Gastrocnemius medialis (tissue), 4 donors: ENCODE measurements at regions not wholly inside any gene's neighbourhood (a gene's known extent, or its start where the extent isn't known, plus 50 kb on each side); places are given as distances from the start of the nearest gene placed in this dataset.

Source experiments
- ATAC-seq, 2 donors: fragments of 150-250 bp; one replicate each; pipeline ENCODE4 v1.9.1; 2016
- DNase-seq, 2 donors: peaks; one replicate each; pipeline ENCODE4 v3.0.0-alpha.2; 2019
- H3K27ac ChIP-seq, 4 donors: fragments of 200-600 bp; sonication (generic); 1 replicate in 1 of 4; 2 replicates in 3 of 4; pipeline ENCODE4 v1.5.1; 2016 to 2018; ENCODE audit warnings: mild to moderate bottlenecking in 2 of 4, moderate library complexity in 1 of 4
- H3K27me3 ChIP-seq, 3 donors: fragments of 200-600 bp; sonication (generic) in 2 of 3; 1 replicate in 1 of 3; 2 replicates in 2 of 3; pipeline versions ENCODE4 v1.5.1 to v1.6.0; 2016 to 2019; ENCODE audit warnings: mild to moderate bottlenecking in 1 of 3, moderate library complexity in 1 of 3
- H3K36me3 ChIP-seq, 2 donors: fragments of 200-600 bp; sonication (generic) in 1 of 2; one replicate each; pipeline ENCODE4 v1.5.1; 2017 to 2018
- H3K4me1 ChIP-seq, 2 donors: fragments of 200-600 bp; sonication (generic) in 1 of 2; one replicate each; pipeline ENCODE4 v1.5.1; 2016 to 2017; ENCODE audit warnings: mild to moderate bottlenecking in 2 of 2
- H3K4me3 ChIP-seq, 4 donors: fragments of 200-600 bp; sonication (generic) in 3 of 4; 1 replicate in 1 of 4; 2 replicates in 3 of 4; pipeline ENCODE4 v1.5.1; 2016 to 2019; ENCODE audit warnings: mild to moderate bottlenecking in 2 of 4
- H3K9me3 ChIP-seq, 3 donors: fragments of 200-600 bp; sonication (generic) in 2 of 3; 1 replicate in 1 of 3; 2 replicates in 2 of 3; pipeline ENCODE4 v1.5.1; 2016 to 2019
- CTCF ChIP-seq, 5 experiments: fragments of 450-650 bp in 3 of 5; fragments of 200-600 bp in 2 of 5; sonication (generic) in 2 of 5; IDR thresholded peaks in 4 of 5; conservative IDR thresholded peaks in 1 of 5; 1 replicate in 4 of 5; 2 replicates in 1 of 5; pipeline ENCODE4 v1.5.1; 2016 to 2019; ENCODE audit warnings: antibody characterized with exemption in 5 of 5, mild to moderate bottlenecking in 3 of 5, moderate library complexity in 3 of 5
- POLR2A ChIP-seq, 2 donors: fragments of 450-650 bp; IDR thresholded peaks; one replicate each; pipeline ENCODE4 v1.6.1; 2017; ENCODE audit warnings: antibody characterized with exemption in 2 of 2, mild to moderate bottlenecking in 2 of 2, moderate library complexity in 2 of 2
- in situ Hi-C, 4 donors: fragments of 200-750 bp; cut with MboI; loops; one replicate each; pipeline versions ENCODE4 v1.15.0 to v1.8.0; 2017; ENCODE audit warnings: low sequenced_read_pairs in 4 of 4
- intact Hi-C: fragments of 100-400 bp; cut with DNase I; formaldehyde crosslinking; loops from one replicate; pipeline ENCODE4 v1.15.1; 2023; ENCODE audit warnings: low total_unique reads

GRCh38 chr3:170762064-170762463, 107.9 kb downstream of the RPL22L1 start:
- intact Hi-C loops (no loop called here), in situ Hi-C loops (no loop called here)
- H3K9me3 ChIP-seq, result no peaks in the 10 kb centered on the region
- H3K4me3 ChIP-seq, result no peak overlapping the region
- no peaks in the 10 kb centered on the region for H3K36me3 ChIP-seq
- no peaks in the 10 kb centered on the region for H3K4me1 ChIP-seq
- TF ChIP-seq CTCF (IDR thresholded peaks at IDR 0.05 in 4 of 5, conservative IDR thresholded peaks at IDR 0.05 in 1 of 5) (no peak), POLR2A (IDR thresholded peaks at IDR 0.05) (no peak)
- no peak for ATAC-seq
- H3K27ac ChIP-seq, result no peak overlapping the region
- no peaks in the 10 kb centered on the region for H3K27me3 ChIP-seq
- no peak for DNase-seq

DNA sequence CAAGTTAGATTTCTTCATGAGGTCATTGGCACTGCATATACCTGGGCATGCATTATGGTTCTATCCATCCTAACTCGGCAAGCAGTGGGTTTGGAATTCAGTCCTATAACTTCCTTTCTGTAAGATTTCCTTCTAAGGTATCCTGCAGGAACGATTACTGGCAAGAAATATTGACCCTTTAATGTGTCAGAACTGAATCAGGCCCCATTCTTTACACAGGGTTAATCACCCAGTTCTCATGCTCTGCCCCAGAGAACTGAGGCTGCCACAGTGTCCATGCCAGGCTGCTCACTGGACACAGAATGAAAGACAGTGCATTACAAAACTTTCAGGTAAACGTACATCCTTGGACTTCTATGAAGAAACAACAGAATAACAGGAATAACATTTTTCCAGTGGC, 108.9 kb downstream of the RPL22L1 start:
- in situ Hi-C loops, result no loop called here
- DNase-seq (no peak), ATAC-seq (no peak)
- no peak overlapping the region for H3K4me3 ChIP-seq
- no peaks in the 10 kb centered on the region for H3K36me3 ChIP-seq
- H3K9me3 ChIP-seq, result no peaks in the 10 kb centered on the region
- H3K4me1 ChIP-seq, result no peaks in the 10 kb centered on the region
- TF ChIP-seq POLR2A (IDR thresholded peaks at IDR 0.05), result no peak
- TF ChIP-seq CTCF (IDR thresholded peaks at IDR 0.05 in 4 of 5, conservative IDR thresholded peaks at IDR 0.05 in 1 of 5), result no peak
- no peaks in the 10 kb centered on the region for H3K27me3 ChIP-seq
- no peak overlapping the region for H3K27ac ChIP-seq
- intact Hi-C loops, result no loop called here

DNA sequence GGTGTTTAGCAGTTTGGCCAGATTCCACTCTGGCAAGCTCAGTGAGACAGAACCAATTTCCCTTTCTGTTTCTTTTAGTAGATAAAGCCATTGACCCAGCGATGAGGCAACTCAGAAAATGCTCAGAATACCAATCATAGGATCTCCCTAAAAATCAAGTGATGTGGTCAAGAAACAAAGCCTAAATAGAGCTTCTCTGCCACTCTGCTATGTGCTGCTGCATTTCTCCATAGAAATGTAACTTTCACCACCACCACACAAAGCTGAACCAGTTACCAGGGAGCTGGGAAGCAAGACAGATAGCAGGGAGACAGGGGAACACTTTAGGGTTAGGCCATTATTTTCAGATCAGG, 109.8 kb downstream of the RPL22L1 start:
- Histone ChIP-seq H3K9me3 (no peaks in the 10 kb centered on the region), H3K27ac (no peak overlapping the region), H3K36me3 (no peaks in the 10 kb centered on the region), H3K4me3 (no peak overlapping the region), H3K27me3 (no peaks in the 10 kb centered on the region), H3K4me1 (no peaks in the 10 kb centered on the region)
- no peak for ATAC-seq
- DNase-seq, result no peak
- TF ChIP-seq CTCF (IDR thresholded peaks at IDR 0.05 in 4 of 5, conservative IDR thresholded peaks at IDR 0.05 in 1 of 5) (no peak), POLR2A (IDR thresholded peaks at IDR 0.05) (no peak)
- in situ Hi-C loops, result no loop called here
- intact Hi-C loops, result no loop called here

- TF ChIP-seq CTCF (IDR thresholded peaks at IDR 0.05 in 4 of 5, conservative IDR thresholded peaks at IDR 0.05 in 1 of 5), result no peak
- no peak for TF ChIP-seq POLR2A (IDR thresholded peaks at IDR 0.05)
- DNase-seq (no peak), ATAC-seq (no peak)
- no peak overlapping the region for H3K4me3 ChIP-seq
- no peaks in the 10 kb centered on the region for H3K4me1 ChIP-seq
- H3K27me3 ChIP-seq, result no peaks in the 10 kb centered on the region
- H3K36me3 ChIP-seq, result no peaks in the 10 kb centered on the region
- H3K27ac ChIP-seq, result no peak overlapping the region
- intact Hi-C loops (no loop called here), in situ Hi-C loops (no loop called here)
- H3K9me3 ChIP-seq, result no peaks in the 10 kb centered on the region
Observed at GRCh38 chr3:170759511-170760173, 110.4 kb downstream of the RPL22L1 start.

DNA sequence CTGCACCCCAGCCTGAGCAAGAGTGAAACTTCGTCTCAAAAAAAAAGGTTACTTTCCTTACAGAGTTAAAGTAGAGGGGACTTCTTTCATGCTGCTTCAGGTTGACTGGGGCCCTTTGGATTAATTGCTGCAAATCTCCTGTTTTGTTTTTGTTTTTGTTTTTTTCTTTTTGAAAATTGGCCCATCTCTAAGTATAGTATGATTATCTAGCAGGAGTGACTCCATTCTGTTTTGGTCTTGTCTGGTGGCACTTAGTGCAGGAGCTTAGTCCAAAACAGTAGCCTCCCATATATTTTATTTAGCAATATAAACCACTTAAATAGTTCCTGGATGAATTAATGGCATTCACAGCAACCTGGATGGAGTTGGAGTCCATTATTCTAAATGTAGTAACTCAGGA, 113.0 kb downstream of the RPL22L1 start:
- Histone ChIP-seq H3K9me3 (no peaks in the 10 kb centered on the region), H3K4me1 (no peaks in the 10 kb centered on the region), H3K27ac (no peak overlapping the region), H3K4me3 (no peak overlapping the region), H3K36me3 (no peaks in the 10 kb centered on the region), H3K27me3 (no peaks in the 10 kb centered on the region)
- no peak for TF ChIP-seq POLR2A (IDR thresholded peaks at IDR 0.05)
- no peak for TF ChIP-seq CTCF (IDR thresholded peaks at IDR 0.05 in 4 of 5, conservative IDR thresholded peaks at IDR 0.05 in 1 of 5)
- in situ Hi-C loops (no loop called here), intact Hi-C loops (no loop called here)
- ATAC-seq (no peak), DNase-seq (no peak)
